ENCODE measurements at regions not wholly inside any gene's neighbourhood (a gene's known extent, or its start where the extent isn't known, plus 50 kb on each side); places are given as distances from the start of the nearest gene placed in this dataset.

DNA sequence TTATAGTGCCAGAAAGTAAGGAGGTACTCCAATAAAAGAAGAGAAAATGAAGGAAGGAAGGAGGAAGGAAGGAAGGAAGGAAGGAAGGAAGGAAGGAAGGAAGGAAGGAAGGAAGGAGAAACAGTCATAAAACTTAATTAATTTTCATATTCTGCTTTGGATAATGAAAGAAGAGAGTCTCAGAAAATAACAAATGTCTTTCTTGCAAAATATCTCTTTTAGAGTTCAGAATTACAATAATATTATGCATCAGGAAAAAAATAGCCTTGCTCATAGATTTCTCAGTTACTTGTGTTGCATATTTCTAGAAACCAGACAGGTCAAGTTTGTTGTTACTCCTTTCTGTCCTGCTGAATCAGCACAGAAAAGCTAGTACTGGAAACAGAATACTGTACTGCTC lies 130.1 kb upstream of the DKK2 start:
- DNase-seq = no peak

DNA sequence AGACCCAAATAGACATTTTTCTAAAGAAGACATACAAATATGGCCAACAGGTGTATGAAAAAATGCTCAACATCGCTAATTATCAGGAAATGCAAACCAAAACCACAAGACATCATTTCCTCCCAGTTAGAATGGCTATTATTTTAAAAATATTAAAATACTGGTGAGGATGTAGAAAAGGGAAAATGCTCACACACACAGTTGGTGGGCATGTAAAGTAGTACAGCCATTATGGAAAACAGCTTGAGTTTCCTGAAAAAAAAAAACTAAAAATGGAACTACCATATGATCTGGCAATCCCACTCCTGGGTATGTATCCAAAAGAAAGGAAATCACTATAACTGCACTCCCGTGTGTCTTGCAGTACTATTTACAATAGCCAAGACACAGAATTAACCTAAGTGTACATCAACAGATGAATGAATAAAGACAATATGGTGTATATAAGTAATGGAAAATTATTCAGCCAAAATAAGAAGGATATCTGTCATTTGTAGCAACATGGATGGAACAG lies 128.9 kb upstream of the DKK2 start:
- no peak for DNase-seq

DNA sequence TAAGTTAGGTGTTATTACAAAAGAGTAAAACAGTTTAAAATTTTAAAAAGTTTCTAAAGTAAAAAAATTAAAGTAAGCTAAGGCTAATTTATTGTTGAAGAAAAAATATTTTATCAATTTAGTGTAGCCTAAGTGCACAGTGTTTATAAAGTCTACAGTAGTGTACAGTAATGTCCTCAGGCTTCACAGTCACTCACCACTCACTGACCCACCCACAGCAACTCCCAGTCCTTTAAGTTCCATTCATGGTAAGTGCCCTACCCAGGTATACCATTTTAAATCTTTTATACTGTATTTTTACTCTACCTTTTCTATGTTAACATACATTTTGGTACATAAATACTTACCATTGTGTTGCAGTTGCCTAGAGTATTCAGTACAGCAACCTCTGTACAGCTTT lies 120.3 kb upstream of the DKK2 start:
- DNase-seq = no peak

DNA sequence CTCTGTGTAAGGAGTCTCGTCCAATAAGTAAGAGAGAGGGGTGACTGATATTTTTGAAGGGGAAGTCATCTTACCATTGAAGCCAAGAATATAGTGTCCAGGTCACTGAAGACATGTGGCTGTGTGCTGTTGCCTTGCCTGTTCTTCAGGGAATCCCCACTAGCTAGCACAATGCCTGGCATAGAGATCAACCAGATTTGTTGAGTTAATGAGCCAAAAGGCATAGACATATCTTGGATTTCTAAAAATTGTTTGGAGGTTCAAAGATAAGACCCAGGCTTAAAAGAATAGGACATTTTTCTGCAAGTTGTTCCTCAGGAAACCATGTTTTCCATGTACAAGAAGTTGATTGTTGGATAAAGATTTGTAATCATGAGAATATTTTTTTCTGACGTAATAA lies 119.3 kb upstream of the DKK2 start:
- DNase-seq = no peak

DNA sequence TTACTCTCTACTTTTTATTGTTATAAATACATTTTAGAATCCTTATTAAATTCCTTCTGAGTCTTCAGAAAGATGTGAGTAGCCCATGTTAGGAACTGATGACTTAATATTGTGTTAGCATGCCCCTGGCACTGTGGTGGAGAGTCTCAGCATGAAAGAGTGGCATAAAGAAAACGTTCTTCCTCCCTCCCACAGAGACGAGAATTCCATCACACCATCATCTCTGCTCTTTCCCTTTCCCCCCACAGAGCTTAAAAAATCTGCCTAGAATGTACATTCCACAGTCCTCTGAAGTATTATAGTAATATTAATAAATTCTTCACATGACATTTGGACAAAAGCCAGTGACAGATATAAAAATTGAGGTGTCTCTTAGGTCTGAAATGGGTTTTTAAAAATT lies 117.8 kb upstream of the DKK2 start:
- no peak for DNase-seq

DNA sequence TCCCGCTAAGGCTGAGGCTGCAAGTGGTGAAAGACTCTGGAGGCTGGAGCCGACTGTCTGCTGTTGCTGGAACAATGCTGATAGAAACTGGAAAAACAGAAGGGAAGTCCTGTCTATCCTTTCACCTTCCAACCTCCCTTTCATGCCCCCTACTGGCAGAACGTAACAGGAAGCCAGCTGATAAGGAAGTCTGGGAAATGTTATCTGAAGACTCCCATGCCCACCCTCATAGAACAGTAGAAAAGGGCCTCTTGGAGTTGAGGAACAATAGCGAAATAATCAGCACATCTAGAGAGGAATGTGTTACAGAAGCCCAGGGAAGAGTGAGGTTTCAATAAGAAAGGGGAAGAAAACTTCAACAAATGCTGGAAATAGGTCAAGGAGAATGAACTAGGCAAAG lies 117.1 kb upstream of the DKK2 start:
- DNase-seq = no peak

DNA sequence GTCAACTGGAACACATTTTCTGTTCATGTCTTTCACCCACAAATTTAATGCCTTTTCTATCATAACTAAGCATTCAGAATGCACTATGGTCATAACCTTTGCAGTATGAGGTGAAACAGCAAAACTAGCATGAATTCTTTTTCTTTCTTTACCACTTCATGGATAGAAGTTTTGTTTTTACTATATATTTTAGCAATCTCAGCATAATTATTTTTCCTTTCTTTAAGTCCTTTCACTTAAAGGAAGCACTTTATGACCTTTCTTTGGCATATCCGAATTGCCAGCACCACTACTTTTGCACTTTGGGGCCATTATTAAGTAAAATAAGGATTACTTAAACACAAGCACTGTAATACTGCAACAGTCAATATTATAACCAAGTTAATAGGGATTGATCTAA lies 115.1 kb upstream of the DKK2 start:
- no peak for DNase-seq

DNA sequence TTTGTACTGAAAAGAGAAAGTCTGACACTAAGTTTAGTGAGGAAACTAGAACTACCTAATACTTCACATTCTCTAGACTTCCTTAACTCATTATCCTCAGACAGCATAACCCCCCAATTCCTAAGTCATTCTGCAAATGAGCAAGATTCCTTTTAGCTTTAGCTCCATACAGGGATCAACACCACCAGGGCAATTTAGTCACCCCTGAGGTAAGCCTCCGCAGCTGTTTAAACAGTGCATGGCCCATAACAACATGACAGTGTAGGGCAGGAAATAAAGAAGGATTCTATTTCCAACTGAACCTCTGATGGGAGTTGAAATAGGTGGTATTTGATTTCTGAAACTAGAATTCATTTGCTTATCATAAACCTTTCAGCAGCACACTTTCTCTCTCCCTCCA lies 112.8 kb upstream of the DKK2 start:
- no peak for DNase-seq

DNA sequence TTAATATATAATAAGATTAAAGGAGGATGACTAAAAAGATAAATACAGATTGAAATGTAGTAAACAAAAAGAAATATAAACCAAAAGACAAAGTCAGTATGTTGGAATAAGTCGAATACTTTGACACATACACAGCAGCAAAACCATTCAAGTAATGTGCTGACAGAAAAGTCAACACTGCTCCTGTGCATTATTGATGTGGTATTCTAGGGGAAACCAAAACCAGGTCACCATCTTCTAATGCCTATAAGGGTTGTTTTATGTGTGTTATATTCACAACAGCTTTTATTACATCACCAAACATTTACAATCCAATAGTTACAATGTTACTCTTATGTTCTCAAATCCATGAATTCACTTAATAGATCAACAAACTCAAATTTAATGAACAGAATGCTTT lies 111.8 kb upstream of the DKK2 start:
- DNase-seq = no peak

DNA sequence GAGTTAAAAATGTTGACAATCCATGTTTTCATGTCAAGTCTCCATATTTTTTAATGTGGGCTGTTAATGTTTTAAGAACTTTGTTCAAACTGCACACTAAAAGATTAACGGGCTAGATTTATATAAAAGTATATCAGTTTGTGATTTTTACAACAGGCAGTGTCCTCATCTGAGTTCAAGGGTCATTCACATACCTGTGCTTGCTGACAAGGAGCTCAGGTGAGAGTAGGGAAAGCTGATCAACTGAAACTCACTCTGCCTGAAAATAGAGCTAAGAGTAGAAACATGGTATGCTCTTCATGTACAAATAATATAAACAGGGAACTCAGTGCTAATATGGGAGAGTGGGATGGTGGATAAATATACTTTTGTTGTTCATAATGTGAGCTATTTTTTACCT lies 102.3 kb upstream of the DKK2 start:
- DNase-seq = no peak

DNA sequence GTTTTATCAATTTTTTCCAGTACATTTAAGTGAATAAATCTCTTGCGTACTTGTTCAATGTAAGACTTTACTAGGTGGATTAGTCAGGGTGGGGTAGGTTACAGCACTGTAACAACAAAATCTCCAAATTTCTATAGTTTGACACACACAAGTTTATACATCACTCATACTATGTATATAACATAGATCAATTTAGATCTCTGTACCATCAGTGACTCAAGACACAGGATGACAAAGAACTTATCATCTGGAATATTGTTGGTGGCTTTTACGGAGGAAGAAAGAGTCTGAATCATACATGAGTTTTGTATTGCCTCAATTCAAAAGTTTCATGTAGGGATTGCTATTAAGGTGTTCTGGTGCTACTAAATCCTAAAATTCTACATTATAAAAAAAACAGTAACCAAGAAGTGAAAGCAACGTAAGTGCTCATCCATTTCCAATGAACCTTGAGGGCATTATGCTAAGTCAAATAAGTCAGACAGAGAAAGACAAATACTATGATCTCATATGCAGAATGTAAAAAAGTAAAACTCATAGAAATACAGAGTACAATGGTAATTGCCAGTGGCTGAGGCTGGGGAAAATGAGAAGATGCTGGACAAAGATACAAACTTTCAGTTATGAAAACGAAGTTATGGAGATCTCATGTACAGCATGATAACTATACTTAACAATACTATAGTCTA lies 98.0 kb upstream of the DKK2 start:
- DNase-seq = no peak

DNA sequence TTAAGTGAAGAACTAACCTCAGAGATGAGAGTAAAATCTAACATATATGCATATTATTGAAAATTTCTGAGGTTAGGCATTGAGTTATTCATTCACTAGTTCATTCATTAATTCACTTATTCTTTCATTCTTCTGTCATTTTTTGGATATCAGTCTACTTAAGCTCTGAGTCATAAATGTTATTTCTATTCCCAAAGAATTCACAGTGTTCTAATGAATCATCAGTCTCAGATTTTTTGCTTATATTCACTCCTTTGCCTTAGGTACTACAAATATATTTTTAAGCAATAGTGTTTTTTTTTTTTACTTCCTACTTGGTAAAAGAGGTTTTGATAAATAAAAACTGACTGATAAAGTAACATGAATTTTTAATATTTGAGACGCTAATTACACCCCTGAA lies 95.2 kb upstream of the DKK2 start:
- no peak for DNase-seq

DNA sequence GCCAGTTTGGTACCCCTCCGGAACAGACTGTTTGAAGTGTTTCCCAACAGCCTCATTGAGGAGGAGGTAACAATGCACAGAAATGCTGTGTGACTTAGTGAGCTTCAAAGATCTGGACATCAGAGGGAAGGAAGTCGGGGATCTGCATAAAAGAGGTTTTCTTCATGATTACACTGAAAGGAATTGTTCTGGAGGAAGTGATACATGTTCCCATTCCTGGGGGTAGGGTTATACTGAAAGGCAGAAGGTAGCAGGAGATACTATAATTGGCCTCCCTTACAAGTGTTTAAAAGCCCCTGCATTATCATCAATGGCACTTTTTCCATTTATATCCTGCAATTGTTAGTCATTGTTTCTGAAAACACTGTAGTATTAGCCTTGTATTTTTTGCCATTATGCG lies 94.0 kb upstream of the DKK2 start:
- no peak for DNase-seq

DNA sequence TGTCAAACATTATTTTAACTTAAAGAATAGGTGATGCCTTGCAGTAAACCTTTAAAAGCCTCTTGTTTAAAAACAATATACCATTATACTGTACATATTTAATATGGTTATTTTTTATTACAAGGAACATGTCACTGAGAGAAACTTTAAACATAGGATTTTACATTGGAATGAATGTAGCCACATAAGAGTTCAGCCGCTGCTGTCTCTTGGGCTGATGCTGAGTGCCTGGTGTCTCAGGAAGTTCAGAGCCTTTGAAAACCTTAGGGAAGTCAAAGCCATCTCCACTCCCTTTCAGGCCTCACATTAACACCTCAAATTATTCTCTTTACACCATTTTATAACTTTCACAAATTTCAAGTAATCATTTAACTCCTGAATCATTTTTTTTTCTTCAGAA lies 93.5 kb upstream of the DKK2 start:
- no peak for DNase-seq

DNA sequence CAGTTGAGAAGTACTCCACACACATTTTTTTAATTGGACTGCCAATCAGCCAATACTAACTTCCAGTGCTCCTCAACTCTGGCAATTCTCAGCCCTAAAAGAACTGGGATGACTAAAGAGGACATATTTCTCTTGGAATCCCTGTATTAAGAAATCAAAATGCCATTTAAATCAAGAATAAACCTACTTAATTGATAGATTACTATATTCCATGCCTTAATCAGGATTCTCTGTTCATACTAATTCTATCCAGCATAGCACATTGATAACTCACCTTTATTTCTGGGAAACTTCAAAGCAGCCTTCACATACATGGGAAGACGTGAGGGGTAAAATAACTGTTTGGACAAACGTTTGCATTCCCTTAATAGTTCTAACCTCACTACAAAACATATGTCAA lies 93.0 kb upstream of the DKK2 start:
- no peak for DNase-seq

DNA sequence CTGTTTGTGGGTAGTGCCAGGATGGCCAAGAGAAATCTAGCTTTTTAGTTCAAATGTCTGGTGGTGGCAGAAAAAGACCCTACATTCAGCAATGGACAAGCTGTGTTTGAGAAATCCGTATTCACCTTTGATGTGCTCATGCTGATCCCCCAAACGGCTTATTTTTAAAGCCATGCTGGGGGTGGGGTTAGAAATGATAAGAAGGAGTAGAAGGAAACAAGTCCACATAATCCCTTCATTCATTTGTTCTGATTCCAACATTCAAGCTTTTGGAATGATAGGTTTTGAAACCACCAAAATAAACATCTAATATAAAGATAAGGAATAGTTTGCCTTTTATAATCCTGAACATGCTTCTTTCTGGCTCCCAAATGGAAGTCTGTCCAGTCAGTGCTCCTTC lies 92.0 kb upstream of the DKK2 start:
- no peak for DNase-seq

DNA sequence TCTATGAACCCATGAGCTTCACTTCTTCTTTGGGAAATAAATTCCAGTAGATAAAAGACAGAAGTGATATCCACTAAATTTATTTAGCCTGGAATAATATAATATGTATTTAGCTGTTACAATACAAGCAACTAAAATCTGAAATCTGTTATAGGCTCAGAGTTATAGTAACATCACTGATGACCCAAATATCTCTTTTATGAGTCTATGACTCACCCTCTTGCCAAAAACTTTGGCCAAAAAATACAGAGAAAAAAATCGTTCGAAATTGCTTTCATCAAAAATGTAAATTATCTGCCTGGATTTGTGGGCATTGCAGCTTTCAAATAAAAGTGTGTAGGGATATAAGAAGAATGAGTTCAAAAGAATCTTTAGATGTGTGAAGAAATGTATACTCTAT lies 89.4 kb upstream of the DKK2 start:
- DNase-seq = no peak

DNA sequence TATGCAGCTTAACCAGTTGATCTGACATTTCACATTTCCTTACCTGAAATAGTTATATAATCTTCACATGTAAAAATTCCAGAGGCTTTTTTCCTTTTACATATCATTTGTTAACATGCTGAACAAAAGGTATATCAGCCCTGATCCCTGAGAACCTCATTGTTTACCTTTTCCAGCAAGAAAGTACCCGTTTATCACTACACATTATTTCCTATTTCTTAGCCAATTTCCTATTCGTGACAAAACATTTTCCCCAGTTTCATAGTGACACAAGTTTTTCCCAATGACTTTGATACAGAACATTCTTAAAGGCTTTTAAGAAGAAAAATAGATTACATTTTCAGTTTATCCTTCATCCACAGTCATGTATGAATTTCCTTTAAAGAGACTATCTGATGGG lies 86.6 kb upstream of the DKK2 start:
- DNase-seq = no peak

DNA sequence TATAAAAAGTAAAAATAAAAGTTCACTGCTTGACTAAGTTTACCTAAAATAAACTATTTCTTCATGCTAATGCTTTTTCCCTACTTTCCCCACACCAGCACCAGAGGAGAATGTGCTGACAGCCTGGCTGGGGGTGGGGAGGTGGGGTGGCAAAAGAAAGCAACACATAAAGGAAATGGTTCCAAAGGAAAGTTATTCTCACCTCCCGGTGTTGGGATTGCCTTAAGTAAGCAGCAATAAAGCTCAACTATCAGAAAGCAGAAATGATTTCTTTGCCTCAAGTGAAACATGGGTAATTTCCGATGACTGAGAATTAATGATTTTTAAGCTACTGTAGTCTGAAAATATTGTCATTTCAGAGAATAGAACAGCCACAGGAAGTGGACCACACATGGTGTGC lies 84.5 kb upstream of the DKK2 start:
- no peak for DNase-seq

DNA sequence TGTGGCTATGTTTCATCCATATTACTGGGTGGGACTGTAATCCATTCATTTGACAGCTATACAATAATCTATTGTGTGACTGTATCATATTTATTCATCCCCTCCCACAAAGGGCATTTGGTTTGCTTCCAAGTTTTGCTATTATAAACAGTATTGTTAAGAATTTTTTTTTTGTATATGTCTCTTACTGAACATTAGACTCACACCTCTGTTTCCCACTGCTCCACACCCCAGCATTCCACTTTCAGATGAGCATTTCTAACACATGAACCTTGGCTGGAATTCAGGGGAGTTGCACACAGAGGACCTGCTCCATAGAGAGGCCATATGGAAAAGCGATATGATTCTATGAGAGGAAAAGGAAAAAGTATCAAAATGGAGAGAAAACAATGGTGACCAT lies 81.6 kb upstream of the DKK2 start:
- no peak for DNase-seq

DNA sequence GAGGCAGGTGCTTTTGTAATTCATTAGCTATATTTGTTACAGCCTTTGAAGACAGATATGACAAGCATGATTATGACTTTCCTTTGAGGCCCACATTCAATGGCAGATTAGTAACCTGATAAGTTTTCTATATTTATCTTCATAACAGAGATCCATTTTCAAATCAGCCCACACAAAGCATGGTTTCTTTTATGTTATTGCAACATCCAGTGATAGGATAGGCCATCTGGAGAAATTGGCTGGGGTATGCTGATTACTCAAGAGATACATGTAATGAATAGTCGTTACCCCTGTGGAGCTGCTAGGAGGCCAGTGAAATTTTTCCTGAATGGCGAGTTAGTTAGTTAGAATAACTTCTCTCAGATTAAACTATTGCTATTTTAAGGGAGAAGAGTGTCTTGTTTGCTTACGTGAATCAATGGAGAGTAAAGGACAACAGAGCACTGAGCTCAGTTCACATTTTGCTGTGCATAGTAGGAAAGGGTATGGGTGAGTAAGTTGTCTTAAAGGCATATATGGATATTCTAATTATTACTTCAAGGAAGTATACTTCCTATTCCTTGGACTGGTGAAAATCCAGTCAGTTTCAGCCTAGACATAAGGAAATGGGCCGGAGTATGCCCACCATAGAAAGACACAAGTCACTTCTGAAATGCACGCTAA lies 79.2 kb upstream of the DKK2 start:
- no peak for DNase-seq

DNA sequence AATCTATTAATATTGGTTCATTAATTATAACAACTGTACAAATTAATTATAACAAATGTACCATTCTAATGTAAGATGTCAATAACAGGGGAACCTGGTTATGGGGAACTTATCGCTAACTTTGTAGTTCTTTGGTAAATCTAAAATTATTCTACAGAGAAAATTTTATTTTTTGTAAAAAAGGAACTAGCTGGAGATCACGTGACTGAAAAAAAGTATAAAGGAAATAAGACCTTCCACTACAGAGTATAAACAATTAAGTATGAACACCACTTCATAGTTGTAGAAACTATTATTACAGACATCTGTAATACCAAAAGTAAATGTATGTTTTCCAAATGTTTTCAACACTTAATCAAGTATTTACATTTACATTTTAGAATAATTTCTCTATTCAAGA lies 77.9 kb upstream of the DKK2 start:
- DNase-seq = no peak

DNA sequence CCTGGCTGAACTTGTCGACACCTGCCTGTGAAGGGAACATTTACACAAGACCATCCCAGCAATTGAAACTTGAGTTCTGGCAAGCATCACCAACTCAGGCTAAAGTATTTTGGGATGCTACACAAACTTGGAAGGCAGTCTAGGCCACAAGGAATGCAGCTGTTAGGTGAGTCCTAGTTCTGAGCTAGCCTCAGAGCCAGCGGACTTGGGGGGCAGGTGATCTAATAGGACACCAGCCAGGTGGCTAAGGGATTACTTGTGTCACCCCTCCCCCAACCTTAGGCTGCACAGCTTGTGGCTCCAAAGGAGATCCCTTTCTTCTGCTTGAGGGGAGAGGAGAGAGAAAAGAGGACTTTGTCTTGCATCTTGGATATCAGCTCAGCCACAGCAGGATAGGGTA lies 62.3 kb upstream of the DKK2 start:
- DNase-seq = no peak

DNA sequence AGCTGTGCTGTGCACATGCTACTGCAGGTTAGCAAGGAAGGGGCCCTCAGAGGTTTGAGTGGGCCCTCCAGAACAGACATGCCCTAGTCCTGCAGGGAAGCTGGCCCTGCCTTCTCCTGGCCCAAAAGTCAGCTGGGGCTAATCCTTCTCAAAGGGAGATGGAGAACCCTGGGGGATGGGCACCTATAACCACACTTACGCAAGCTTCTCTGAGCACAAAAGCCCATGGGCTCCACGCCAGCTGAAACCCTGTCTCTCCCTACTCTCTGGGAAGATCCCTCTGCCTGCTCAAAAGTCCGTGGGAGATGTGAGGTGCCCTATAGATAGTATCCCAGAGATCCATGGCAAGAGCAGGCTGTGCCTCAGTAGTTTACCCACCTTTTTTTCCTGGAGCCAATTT lies 58.9 kb upstream of the DKK2 start:
- no peak for DNase-seq
